ENCODE measurements at regions not wholly inside any gene's neighbourhood (a gene's known extent, or its start where the extent isn't known, plus 50 kb on each side); places are given as distances from the start of the nearest gene placed in this dataset.

- TF ChIP-seq REST (IDR thresholded peaks at IDR 0.05; ENCODE audit: insufficient replicate concordance, low read depth) (no peak), POLR2AphosphoS5 (IDR thresholded peaks at IDR 0.05; ENCODE audit: low read depth) (no peak), CTCF (IDR thresholded peaks at IDR 0.05; ENCODE audit: insufficient read depth, low read length) (no peak), SPI1 (IDR thresholded peaks at IDR 0.05; ENCODE audit: borderline replicate concordance, low read depth) (no peak)
Measured at GRCh38 chr20:19081937-19082336, 130.5 kb upstream of the SLC24A3 start.

Measured in HL-60 (cell line).